ENCODE measurements at regions not wholly inside any gene's neighbourhood (a gene's known extent, or its start where the extent isn't known, plus 50 kb on each side); places are given as distances from the start of the nearest gene placed in this dataset.

DNA sequence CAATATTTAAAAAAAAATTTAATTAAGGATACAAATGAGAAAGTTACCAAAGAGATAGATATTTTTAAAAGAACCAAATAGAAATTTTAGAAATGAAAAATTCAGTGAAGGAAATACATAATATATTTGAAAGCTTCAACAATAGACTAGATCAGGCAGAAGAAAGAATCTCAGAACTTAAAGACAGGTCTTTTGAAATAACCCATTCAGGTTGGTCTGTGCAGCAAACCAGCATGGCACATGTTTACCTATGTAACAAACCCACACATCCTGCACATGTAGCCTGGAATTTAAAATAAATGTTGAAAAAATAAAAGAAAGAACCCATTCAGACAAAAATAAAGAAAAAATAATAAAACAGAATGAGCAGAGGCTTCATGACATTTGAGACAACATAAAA lies 221.1 kb upstream of the ID4 start:
- TF ChIP-seq GATA3 (IDR thresholded peaks at IDR 0.05; ENCODE audit: low read depth, low read length) (no peak), GATA2 (IDR thresholded peaks at IDR 0.05; ENCODE audit: low read depth, low read length) (no peak)
